CD4-positive, alpha-beta T cell treated with Interleukin-21 for 1 hour (primary cell): ENCODE measurements at regions not wholly inside any gene's neighbourhood (a gene's known extent, or its start where the extent isn't known, plus 50 kb on each side); places are given as distances from the start of the nearest gene placed in this dataset.

Experiments used
- DNase-seq: peaks from one replicate; pipeline ENCODE4 v3.0.0-alpha.2; 2020

DNA sequence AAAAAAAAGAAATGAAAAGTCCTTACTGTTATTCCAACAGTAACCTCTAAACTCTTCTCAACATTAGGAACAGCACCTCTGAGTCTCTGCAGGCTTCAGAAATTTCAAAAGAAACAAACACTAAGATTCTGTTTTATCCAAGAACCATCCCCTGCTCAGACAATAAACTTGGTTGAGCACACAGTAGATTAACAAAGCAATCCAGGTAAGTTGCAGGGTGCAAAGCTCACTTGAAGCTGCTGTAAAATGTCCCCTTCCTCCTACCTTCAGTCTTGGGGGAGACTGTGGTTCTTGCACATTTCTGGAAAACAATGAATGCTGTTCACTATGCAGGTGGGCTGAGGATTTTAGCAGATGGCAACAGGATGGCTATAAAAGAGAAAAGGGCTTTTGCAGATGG, 484.1 kb downstream of the IGSF11 start:
- DNase-seq: no peak

DNA sequence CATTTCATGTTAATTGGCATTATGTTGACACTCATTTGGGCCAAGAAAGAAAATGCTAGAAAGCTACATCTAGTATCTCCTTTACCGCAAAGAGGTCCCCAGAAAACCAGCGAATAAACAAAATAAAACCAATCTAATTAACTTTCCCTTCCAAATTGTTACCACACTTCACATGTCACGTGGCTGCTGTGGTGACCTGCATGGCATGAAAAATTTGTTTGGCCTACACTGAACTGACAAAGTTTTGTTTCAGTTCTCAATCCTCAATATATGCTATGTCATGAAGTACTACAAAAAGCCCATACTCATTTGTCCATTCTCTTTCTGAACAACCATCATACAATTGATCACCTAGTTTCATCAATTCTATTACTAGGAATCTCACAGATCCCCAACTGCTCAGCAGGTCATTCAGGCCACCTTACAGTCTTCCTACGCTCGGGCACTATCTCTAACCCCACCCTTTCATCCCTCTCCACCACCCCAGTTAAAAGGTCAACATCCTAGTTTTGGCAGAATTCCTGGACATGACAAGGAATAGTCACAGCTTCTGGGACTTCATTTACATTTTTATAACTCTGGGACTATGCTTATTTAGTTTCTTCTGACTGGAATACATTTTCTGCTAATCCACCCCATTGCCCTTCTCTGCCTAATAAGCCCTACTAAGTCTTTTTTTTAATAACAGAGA, 480.4 kb downstream of the IGSF11 start:
- DNase-seq: no peak

DNA sequence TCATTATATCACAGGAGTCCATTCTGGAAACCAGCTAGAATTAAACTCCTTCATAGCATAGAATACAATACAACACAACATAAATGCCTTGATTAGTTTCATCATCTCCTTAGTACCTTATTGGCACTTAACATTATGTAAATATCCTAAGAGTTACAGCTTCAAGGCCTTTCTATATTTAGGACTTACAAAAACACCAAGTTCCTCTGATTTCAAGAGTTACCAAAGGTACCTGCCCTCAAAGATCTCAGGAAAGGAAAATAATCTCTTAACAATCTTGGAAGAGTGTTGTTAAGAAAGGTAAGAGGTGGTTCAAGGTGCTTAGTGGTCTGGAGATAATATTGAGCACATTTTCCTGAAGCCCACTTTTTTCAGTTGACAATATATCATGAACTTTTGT, 477.7 kb downstream of the IGSF11 start:
- no peak for DNase-seq

DNA sequence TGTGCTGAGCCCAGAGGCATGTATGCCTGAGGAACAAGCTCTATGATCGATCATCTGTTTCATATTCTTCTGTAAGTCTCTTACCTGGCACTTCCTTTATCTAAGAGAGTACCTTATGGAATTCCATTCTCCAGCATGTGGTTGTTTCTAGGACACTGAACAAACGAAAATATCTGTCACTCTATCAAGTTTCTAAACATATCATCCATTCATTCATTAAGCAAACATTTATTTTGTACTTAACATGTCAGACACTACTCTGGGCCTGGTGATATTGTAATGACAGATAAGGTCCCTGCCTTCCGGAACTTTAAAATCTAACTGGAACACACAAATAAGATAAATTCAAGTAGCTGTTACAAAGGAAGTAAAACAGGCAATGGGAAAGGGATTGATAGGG, 477.1 kb downstream of the IGSF11 start:
- DNase-seq: no peak

DNA sequence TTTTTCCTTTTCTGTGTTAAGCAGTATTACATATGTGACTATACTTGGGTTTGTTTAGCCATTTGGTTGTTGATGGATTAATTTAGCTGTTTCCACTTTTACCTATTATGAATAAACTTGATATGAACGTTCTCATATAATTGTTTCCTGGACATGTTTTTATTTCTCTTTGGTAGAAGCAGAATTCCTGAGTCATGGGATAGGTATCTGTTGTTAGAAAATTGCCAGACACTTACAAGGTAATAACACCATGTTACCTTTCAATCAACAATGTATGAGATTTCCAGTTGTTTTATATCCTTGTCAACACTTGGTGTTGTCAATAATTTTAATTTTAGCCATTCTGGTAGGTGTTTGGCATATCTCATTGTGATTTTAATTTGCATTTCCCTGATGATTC, 475.4 kb downstream of the IGSF11 start:
- no peak for DNase-seq

DNA sequence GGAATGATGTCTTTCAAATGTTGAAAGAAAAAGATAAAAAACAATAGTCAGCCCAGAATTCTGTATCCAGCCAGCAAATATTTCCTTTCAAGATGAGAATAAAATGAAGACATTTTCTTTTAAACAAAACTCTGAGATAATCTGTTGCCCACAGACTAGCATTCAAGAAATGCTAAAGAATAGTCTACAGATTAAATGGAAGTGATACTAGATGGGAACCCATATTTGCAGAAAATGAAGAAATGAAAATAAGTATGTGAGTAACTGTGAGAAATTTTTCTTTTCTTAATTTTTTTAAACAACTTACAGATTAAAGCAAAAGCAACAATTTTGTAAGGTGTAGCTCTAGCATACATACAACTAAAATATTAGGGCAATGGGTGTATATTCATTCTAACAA, 469.8 kb downstream of the IGSF11 start:
- no peak for DNase-seq

DNA sequence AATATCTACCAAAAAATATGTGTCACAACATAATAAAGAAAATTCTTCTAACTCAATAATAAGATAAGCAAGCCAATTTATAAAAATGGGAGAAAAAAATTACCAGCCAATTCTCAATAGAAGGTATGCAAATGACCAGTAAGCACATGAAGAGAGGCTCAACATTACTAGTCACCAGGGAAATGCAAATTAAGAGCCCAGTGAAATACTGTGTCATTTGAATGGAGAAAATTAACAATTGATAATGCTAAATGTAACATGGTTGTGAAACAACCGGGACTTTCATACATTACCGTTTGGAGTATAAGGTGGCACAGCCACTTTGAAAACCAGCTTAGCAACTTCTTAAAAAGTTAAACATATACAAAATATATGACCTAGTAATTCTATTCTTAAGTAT, 460.7 kb downstream of the IGSF11 start:
- DNase-seq: no peak

DNA sequence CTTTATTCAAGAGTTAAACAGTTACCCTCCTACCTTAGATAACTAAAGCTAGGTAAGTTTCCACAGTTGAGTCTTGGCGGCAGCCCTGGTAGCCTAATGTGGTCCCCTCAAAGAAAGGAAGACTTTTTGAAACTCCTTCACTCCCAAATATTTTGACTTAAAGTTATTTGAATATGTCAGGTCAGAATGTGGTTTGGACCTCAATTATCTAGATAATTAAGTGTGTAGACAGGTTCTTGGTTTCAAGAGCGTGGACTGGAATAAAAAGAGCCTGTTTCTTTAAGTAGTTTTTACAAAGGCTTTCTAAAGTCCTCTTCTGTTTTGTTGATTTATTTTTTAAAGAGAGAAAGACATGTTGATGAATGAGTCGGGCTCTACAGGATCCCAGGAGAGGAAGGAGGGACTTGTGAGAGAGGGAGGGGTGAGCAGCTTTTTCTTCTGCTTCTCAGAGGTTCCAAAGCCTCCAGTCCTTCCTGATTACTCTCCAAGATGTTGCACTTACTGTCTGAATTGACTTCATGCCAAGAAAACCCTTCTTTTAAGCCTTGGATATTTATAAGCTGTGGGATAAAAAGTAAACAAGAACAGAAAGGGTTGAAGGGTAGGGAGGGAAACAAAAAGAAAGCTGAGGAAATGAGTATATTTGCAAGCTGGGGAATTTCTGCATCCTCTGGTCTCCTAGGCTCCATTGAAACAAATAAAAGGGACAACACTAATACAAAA, 457.4 kb downstream of the IGSF11 start:
- DNase-seq: no peak

DNA sequence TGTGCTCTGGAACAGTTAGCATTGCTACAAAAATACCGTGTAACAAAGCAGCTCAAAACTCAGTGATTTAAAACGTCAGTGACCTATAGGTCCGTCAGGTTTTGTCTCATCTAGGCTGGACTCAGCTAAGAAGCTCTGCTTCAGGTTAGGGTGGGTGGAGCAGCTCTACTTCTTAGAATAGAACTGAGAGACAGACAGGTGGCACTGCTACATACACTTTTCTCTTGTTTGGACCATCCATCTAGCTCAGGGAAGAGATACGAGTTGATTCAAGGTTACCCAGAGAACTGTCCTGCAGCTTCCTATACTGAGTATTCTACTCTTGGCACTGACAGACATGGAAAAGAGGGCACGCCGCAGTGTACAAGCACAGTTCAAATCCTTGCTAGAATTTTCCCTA, 456.1 kb downstream of the IGSF11 start:
- no peak for DNase-seq

DNA sequence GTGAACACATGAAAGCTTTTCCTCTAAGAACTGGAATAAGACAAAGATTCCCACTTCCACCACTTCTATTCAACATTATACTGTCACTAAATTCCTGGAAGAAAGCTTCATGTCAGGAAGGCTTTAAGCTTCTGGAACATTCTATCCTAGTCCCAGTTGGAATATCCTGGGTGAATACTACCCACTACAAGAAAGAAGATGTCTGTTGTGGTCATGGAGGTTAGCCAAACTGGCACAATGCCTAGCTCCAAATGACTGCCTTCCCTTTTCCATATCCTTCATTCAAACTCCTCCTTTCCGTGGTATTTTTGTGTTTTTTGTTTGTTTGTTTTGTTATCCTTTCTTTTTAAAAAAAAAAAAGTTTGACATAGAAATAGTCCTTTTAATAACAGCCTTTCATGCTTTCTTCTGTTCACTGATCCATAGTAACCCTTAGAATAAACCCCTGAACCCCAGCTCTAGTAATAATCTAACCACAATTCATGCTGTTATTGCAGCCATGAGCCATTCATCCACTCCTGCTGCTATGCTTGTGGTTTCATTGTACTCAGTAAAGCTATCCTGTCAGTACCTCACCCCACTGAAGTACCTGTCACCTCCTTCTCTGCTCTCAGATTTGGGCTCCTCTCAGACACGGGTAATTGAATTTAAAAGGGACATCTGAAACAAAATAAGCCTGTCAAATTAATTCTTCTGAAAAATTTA, 447.5 kb downstream of the IGSF11 start:
- no peak for DNase-seq

DNA sequence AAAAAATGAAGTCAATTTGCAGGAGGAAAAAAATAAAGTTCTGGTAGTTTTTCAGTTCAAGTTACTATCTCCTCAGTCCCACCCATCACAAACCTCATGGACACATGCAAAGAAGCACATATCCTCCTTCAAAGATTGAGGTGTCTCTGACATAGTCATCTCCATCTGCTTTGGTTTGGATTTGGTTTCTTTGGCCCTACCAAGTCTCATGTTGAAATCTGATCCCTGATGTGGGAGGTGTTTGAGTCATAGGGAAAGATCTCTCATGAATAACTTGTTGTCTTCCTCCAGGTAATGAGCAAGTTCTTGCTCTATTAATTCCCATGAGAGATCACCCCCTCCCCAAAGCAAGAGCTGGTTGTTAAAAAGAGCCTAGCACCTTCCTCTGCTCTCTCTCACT, 446.8 kb downstream of the IGSF11 start:
- no peak for DNase-seq

DNA sequence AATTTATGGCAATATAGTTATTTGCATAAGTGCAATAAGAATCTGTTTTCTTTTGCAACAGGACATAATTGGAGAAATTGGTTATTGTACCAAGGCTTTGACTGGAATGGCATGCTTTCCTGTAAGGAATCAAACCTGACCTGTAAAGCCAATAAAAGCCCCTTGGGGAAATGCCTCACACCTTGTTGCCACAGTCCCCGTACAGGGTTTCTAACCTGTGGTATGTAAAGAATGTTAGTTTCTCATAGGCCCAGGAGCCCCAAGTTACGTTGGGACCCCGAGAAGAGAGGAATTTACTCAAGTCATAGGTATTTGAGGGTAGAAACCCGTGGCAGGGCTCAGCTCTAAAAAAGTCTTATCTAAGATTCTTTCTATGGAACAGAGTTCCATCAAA, 441.4 kb downstream of the IGSF11 start:
- no peak for DNase-seq

DNA sequence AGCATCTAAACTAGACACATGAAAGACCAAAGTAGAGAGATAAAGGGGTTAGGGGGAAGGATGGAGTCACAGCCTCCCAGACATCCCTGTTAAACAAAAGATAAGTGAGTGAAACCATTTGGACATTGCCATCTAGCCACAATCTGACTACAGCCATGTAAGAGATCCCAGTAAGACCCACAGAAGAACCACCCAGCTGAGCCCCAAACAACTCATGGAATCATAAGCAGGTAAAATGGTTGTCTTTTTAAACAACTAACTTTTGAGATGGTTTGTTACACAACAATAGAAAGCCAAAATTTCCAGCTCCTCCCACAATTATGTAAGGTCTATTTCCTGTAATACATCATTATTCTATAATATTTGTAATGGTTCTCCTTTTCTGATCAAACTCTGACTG, 437.5 kb downstream of the IGSF11 start:
- DNase-seq: no peak

DNA sequence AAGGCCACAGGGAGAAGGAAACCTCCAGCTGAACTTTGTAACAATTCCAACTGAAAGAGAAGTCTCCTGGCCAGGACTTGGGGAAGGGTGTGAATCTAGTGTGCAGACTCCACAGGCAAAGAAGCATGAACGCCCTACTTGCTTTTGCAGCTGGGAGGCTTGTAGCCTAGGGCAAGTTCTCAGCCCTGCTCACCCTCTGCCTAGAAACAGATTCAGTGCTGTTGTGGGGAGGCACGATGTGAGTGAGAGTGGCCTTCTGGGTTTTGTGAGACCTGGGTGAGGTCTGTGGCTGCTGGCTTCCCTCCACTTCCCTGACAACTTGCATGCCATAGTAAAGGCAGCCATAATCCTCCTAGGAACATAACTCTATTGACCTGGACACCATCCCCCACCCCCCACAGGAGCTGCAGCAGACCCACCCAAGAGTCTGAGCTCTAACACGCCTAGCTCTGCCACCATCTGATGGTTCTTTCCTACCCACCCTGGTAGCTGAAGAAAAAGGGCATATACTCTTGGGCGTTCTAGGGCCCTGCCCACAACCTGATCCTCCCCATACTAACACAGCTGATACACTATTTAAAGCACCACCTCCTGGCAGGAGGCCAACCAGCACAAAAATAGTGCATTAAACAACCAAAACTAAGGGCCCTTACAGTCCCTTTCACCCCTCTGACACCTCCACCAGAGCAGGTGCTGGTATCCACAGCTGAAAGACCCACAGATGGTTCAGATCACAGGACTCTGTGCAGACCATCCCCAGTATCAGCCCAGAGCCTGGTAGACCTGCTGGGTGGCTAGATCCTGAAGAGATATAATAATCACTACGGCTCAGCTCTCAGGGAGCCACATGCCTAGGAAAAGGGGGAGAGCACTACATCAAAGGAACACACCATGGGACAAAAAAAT, 426.5 kb downstream of the IGSF11 start:
- DNase-seq: no peak

DNA sequence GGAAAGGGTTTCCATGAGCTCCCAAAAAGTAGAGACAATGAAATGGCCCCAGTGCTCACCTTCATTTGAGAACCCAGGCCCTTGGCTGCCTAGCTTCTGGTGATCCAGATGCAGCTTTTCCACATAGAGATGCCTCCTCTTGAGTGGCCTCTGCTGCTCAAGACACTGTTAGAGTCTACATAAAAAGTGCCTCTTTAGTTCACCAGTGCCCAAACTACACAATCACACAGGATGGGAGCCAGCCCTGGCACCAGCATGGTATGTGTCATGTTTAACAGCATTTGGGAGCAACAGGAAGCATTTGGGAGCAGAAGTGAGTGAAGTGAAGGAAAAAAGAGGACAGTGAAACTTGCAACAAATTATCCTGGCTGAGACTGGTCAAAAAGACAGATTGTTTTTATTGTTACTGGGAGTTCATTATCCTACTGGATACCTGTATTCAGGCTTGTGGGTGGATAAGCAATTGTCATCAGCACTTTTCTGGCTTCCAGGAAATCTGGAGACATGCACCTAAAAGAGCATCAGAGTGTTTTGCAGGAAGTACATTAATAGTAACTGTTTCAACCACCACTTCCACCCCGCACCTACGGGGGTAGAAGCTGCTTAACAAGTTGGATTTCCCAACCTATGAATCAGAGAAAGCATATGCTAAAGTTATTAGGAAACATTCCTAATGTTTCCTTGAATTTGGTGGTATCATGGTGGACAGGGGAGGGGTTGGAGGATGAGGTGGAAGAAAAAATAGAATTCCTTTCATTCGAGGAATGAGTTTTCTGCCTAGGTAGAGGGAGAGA, 416.2 kb downstream of the IGSF11 start:
- no peak for DNase-seq

DNA sequence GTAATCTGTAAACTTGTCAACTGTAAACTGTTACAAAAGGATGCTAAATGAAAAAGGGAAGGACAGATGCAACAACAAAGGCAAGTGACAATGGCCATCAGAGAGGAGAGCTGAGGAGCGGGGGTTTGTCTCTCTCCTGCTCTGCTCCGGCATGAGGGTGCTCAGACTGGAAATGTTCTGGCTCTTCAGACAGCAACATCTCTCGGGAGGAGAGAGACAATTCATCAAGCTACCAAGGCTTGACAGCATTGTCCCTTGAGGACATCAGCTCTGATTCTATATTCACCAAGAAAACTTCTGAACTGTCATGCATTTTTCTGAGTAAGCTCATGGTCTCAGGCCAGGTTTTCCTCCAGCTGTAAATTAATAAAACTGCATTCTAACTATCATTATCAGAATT, 408.2 kb downstream of the IGSF11 start:
- DNase-seq: no peak

DNA sequence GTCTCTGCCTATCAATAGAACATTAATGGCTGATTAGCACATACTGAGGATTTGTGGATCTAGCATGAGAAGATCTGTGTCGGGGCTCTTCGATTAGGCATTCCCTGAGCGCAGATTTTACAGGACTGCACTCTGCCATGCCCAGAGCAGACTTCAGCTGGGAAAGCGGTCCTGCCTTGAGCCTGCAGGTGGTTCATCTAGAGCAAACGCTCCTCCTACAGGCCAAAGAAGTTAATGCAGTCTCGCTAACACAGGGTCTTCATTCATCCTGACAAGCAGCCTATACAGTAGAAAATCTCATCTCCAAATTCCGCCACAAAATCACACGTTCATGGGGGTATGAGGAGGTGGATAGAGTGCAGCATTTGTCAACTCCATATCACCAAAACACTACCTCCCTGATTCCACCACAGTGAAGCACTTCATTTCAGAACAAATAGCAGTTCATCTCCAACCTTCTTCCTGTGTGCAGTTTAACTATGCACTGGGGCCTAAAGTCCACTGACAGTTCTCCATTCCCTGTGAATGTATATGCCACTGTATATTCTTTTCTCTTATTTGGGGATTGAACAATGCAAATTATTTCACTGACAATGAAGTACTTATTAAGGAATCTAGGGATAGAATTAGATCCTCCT, 405.8 kb downstream of the IGSF11 start:
- no peak for DNase-seq

DNA sequence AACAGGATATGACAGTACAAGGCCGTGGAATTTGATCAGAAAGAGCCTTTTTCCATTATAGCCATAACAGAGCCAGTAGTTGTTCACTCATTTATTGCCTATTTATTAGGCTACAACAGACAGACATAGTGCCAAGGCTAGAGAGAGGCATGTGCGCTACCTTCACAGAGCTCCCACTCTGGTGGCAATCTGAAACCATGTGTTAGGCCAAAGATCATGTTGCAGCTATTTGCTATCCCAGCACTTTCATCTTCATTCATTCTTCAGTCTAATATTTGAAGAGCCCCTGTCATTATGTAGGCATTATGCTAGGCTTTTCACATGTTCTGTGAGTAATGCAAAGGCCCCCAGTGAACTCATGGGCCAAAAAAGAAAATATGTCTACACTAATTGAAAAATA, 404.8 kb downstream of the IGSF11 start:
- DNase-seq: no peak

DNA sequence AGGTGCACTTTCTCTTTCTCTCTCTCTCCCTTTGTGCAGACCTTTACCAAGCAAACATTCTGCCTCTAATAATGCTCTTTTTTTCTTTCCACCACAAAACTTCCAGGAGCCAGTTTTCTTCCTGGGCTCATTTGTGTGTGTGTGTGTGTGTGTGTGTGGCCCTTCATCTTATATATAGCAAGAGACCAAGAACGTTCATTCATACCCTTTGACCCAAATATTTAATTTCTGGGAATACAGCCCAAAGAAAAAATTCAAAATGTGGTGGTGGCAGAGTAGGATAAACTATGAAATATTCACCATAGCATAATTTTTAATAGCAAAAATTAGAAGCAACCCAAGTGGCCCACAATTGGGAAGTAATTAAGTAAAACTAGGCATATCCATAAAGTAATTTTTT, 398.9 kb downstream of the IGSF11 start:
- DNase-seq: no peak

DNA sequence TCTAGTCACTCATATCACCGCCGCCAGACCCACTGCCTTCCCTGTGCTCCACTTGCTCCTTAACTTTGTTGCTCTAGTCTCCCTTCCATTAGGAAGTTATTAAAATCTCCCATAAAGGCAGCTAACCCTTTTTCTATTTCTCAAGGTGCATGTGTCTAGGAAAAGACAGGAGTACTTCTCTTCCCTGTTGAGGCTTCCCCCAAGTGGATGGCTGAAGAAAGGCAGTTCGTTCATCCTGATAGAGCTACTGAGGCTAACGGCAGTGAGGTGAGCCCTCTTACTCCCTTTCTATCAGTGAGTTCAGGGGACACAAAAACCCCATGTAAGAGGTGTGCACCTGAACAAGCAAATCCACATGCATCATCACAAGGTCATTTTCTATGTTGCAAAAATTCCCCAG, 397.8 kb downstream of the IGSF11 start:
- DNase-seq: no peak

DNA sequence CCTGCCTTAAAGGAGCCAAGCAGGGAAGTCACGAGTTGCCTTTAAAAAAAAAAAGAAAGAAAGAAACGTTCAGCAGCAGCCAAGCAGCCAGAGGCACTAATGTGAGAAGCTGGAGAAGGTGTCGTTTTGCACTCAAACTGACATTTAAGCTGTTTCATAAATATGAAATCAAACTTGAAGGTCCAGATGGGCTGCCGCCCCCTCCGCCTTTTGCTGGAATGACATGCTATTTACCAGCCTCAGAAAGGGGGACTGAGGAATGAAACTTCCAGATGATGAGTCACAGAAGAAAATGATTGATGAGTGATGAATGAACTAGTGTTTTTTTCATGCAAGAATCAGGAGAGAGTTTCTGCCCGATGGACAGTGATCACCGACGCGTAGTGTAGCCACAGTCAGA, 396.8 kb downstream of the IGSF11 start:
- DNase-seq: no peak

DNA sequence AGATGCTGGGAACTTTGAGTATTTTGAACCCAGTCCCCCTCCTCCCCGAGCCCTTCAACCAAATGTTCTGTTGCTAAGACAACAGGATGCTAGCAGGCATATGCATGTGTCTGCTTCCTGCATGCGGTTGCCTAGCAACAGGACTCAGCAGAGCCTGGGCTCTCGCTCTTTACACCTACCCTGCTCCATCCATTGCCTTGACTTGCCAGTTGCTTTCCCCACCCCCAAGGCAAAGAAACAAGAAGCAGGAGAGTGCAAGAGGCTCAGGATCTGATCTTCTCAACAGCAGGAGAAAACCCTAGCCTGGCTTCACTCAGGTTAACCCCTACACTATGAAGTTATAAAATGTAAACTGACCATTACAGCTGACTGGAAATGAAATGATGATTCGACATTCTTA, 393.0 kb downstream of the IGSF11 start:
- DNase-seq: peak; percentile 12
